SK-N-SH treated with all-trans-retinoic acid at 6 μM for 48 hours (cell line): ENCODE measurements at regions not wholly inside any gene's neighbourhood (a gene's known extent, or its start where the extent isn't known, plus 50 kb on each side); places are given as distances from the start of the nearest gene placed in this dataset.

Source experiments
- ATAC-seq: fragments of 200-7000 bp; cut with Tn5 transposase; 3 replicates; pipeline ENCODE4 v1.9.1; 2020; ENCODE audit warnings: mild to moderate bottlenecking, moderate library complexity
- ARNTL ChIP-seq: fragments of 450-650 bp; formaldehyde crosslinking; IDR thresholded peaks from 2 replicates; pipeline ENCODE4 v1.5.0; 2020; ENCODE audit warnings: low read depth, mild to moderate bottlenecking, moderate library complexity, borderline replicate concordance
- BACH2 ChIP-seq: fragments of 250-450 bp; sonication (Bioruptor Pico); IDR thresholded peaks from 2 replicates; pipeline ENCODE4 v1.9.0; 2021; ENCODE audit warnings: mild to moderate bottlenecking, borderline replicate concordance
- CSDC2 ChIP-seq: fragments of 250-450 bp; sonication (Bioruptor Pico); IDR thresholded peaks from 2 replicates; pipeline ENCODE4 v1.5.0; 2020; ENCODE audit warnings: mild to moderate bottlenecking, moderate library complexity
- GLIS3 ChIP-seq: fragments of 250-450 bp; sonication (Bioruptor Pico); IDR thresholded peaks from 2 replicates; pipeline ENCODE4 v1.5.0; 2020; ENCODE audit warnings: mild to moderate bottlenecking, moderate library complexity
- ISL1 ChIP-seq: fragments of 250-450 bp; sonication (Bioruptor Pico); IDR thresholded peaks from 2 replicates; pipeline ENCODE4 v2.1.2; 2022; ENCODE audit warnings: mild to moderate bottlenecking, moderate library complexity
- OSR1 ChIP-seq: fragments of 250-450 bp; sonication (Bioruptor Pico); IDR thresholded peaks from 2 replicates; pipeline ENCODE4 v1.8.0; 2022; ENCODE audit warnings: moderate library complexity, mild to moderate bottlenecking, inconsistent platforms
- PPARA ChIP-seq: fragments of 250-450 bp; sonication (Bioruptor Pico); IDR thresholded peaks from 2 replicates; pipeline ENCODE4 v1.5.0; 2020; ENCODE audit warnings: mild to moderate bottlenecking, borderline replicate concordance
- SNAI2 ChIP-seq: fragments of 250-450 bp; sonication (Bioruptor Pico); IDR thresholded peaks from 2 replicates; pipeline ENCODE4 v1.5.0; 2020; ENCODE audit warnings: mild to moderate bottlenecking, moderate library complexity
- TCF4 ChIP-seq: fragments of 250-450 bp; sonication (Bioruptor Pico); IDR thresholded peaks from 2 replicates; pipeline ENCODE4 v1.8.0; 2021; ENCODE audit warnings: mild to moderate bottlenecking, moderate library complexity, borderline replicate concordance
- ZC3H10 ChIP-seq: fragments of 250-450 bp; sonication (Bioruptor Pico); IDR thresholded peaks from 2 replicates; pipeline ENCODE4 v1.5.1; 2021; ENCODE audit warnings: mild to moderate bottlenecking, moderate library complexity
- ZFP3 ChIP-seq: fragments of 250-450 bp; sonication (Bioruptor Pico); IDR thresholded peaks from 2 replicates; pipeline ENCODE4 v1.5.0; 2020; ENCODE audit warnings: mild to moderate bottlenecking, moderate library complexity
- ZNF565 ChIP-seq: fragments of 450-650 bp; formaldehyde crosslinking; conservative IDR thresholded peaks from 2 replicates; pipeline ENCODE4 v1.5.0; 2020; ENCODE audit warnings: low read depth, mild to moderate bottlenecking, moderate library complexity
- ZNF70 ChIP-seq: fragments of 450-650 bp; formaldehyde crosslinking; IDR thresholded peaks from 2 replicates; pipeline ENCODE4 v1.5.0; 2020; ENCODE audit warnings: mild to moderate bottlenecking, moderate library complexity
- ZNF8 ChIP-seq: fragments of 450-650 bp; formaldehyde crosslinking; IDR thresholded peaks from 2 replicates; pipeline ENCODE4 v1.5.0; 2020; ENCODE audit warnings: mild to moderate bottlenecking, moderate library complexity
- TF ChIP-seq, protein P1 (sequence below): fragments of 250-450 bp; sonication (Bioruptor Pico); IDR thresholded peaks from 2 replicates; pipeline ENCODE4 v1.5.0; 2020; ENCODE audit warnings: mild to moderate bottlenecking, moderate library complexity
- TF ChIP-seq, protein P2 (sequence below): fragments of 250-450 bp; sonication (Bioruptor Pico); IDR thresholded peaks from 2 replicates; pipeline ENCODE4 v1.8.0; 2020; ENCODE audit warnings: mild to moderate bottlenecking, moderate library complexity, borderline replicate concordance
- TF ChIP-seq, protein P3 (sequence below): fragments of 250-450 bp; sonication (Bioruptor Pico); IDR thresholded peaks from 2 replicates; pipeline ENCODE4 v1.8.0; 2021; ENCODE audit warnings: low read depth, mild to moderate bottlenecking, moderate library complexity, borderline replicate concordance

DNA sequence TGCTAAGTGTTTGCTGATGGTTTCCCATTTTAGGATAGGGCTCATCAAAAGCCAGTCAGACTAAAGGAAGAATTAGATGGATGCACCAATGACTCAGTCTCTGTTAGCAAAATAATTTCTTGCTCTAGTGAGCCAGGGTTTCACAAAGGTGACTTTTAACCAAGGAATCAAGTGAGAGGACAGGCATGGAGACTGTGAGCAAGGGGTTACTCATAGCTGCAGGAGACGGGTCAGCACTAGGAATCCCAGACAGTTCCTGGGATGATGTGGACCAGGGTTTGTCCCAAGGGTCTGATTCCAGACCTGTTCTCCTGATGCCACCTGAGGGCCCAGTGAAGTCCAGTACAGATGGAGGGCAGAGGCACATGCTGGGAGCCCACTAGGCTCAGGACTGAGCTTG is 138.1 kb downstream of the NOC3L start (continued):
- no peak for TF ChIP-seq BACH2 (CRISPR knock-in tag)

DNA sequence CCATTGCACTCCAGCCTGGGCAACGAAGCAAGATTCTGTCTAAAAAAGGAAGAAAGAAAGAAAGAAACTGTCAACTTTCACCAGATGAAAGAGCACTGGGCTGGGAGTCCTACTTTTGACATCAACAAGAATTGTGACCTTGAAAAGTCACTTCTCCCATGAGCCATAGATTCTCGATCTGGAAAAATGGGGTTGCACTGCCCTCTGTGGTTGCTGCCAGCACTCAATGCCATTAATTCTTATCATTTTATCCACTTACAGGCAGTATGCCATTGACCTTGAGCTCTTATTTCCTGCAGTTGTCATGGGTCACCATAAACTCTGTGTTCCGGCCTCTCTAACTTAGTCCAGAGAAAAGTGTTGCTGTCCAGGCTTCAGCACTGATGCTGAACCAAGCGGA is 137.2 kb downstream of the NOC3L start:
- TF ChIP-seq ZNF8 (CRISPR knock-in tag) (no peak), CSDC2 (CRISPR knock-in tag) (no peak), TCF4 (no peak), OSR1 (CRISPR knock-in tag) (no peak), SNAI2 (no peak), ARNTL (CRISPR knock-in tag) (no peak), ISL1 (CRISPR knock-in tag) (no peak), PPARA (no peak), ZC3H10 (CRISPR knock-in tag) (no peak), BACH2 (CRISPR knock-in tag) (no peak)
- TF ChIP-seq, protein P1, sequence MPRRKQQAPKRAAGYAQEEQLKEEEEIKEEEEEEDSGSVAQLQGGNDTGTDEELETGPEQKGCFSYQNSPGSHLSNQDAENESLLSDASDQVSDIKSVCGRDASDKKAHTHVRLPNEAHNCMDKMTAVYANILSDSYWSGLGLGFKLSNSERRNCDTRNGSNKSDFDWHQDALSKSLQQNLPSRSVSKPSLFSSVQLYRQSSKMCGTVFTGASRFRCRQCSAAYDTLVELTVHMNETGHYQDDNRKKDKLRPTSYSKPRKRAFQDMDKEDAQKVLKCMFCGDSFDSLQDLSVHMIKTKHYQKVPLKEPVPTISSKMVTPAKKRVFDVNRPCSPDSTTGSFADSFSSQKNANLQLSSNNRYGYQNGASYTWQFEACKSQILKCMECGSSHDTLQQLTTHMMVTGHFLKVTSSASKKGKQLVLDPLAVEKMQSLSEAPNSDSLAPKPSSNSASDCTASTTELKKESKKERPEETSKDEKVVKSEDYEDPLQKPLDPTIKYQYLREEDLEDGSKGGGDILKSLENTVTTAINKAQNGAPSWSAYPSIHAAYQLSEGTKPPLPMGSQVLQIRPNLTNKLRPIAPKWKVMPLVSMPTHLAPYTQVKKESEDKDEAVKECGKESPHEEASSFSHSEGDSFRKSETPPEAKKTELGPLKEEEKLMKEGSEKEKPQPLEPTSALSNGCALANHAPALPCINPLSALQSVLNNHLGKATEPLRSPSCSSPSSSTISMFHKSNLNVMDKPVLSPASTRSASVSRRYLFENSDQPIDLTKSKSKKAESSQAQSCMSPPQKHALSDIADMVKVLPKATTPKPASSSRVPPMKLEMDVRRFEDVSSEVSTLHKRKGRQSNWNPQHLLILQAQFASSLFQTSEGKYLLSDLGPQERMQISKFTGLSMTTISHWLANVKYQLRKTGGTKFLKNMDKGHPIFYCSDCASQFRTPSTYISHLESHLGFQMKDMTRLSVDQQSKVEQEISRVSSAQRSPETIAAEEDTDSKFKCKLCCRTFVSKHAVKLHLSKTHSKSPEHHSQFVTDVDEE (CRISPR knock-in tag) = no peak

DNA sequence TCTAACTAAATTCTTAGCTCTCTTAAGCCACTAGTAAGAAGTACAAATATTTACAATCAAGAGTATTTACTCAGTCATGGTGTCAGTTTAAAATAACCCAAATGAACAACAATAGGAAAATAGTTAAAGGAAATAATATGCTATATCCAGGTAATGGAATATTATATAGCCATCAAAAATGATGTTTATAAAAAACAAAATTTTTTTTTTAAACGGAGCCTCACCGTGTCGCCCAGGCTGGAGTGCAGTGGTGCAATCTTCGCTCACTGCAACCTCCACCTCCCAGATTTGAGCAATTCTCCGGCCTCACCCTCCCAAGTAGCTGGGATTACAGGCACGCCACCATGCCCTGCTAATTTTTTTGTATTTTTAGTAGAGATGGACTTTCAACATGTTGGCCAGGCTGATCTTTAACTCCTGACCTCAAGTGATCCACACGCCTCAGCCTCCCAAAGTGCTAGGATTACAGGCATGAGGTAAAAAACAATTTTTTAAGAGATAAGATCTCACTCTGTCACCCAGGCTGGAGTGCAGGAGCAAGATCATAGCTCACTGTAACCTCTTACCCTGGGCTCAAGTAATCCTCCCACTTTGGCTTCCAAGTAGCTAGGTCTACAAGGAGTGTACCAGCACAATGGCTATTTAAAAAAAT is 132.5 kb downstream of the NOC3L start:
- no peak for ATAC-seq
- TF ChIP-seq GLIS3 = no peak
- TF ChIP-seq PPARA = no peak
- no peak for TF ChIP-seq ZNF70
- no peak for TF ChIP-seq ZC3H10 (CRISPR knock-in tag)
- TF ChIP-seq, protein P2, sequence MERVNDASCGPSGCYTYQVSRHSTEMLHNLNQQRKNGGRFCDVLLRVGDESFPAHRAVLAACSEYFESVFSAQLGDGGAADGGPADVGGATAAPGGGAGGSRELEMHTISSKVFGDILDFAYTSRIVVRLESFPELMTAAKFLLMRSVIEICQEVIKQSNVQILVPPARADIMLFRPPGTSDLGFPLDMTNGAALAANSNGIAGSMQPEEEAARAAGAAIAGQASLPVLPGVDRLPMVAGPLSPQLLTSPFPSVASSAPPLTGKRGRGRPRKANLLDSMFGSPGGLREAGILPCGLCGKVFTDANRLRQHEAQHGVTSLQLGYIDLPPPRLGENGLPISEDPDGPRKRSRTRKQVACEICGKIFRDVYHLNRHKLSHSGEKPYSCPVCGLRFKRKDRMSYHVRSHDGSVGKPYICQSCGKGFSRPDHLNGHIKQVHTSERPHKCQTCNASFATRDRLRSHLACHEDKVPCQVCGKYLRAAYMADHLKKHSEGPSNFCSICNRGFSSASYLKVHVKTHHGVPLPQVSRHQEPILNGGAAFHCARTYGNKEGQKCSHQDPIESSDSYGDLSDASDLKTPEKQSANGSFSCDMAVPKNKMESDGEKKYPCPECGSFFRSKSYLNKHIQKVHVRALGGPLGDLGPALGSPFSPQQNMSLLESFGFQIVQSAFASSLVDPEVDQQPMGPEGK (CRISPR knock-in tag) = no peak
- no peak for TF ChIP-seq CSDC2 (CRISPR knock-in tag)
- no peak for TF ChIP-seq ARNTL (CRISPR knock-in tag)
- no peak for TF ChIP-seq ZFP3 (CRISPR knock-in tag)
- TF ChIP-seq ISL1 (CRISPR knock-in tag) = no peak
- TF ChIP-seq, protein P3, sequence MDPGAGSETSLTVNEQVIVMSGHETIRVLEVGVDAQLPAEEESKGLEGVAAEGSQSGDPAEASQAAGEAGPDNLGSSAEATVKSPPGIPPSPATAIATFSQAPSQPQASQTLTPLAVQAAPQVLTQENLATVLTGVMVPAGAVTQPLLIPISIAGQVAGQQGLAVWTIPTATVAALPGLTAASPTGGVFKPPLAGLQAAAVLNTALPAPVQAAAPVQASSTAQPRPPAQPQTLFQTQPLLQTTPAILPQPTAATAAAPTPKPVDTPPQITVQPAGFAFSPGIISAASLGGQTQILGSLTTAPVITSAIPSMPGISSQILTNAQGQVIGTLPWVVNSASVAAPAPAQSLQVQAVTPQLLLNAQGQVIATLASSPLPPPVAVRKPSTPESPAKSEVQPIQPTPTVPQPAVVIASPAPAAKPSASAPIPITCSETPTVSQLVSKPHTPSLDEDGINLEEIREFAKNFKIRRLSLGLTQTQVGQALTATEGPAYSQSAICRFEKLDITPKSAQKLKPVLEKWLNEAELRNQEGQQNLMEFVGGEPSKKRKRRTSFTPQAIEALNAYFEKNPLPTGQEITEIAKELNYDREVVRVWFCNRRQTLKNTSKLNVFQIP = no peak
- TF ChIP-seq SNAI2 = no peak

More for the DNA sequence above, 137.2 kb downstream of the NOC3L start:
- ATAC-seq = peak; percentile 78

DNA sequence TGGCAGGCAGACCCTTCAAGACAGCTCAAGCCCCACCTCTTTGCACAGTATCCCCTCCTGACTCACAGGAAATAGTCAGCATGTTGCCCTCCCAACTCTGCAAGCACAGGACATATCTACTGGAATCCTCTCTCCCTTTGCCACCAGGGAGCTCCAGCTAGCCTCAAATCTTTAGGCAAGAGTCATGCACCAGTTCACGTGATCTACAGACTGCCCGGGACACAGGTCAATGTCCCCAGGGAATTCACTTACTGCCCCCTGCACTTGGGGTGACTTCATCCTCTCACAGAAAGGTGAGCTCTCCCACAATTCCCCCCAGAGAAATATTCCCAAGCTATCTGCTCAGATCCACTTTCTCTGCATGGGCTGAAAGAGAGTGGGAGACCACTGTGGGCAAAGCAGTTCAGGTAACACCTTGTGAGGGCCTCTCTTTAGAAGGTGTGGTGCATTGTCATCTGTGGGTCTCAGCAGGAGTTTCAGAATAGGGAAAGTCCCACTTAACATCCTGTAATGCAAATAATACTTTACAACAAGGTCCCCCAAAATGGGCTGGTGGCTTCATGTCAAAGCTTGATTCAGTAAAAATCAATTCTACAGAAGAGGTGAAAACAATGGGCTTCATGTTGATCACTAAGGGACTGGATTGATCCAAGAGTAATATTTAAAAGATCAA is 129.9 kb downstream of the NOC3L start:
- TF ChIP-seq, protein P3 = no peak
- TF ChIP-seq GLIS3 = no peak
- TF ChIP-seq BACH2 (CRISPR knock-in tag) = no peak
- TF ChIP-seq ZC3H10 (CRISPR knock-in tag) = no peak
- TF ChIP-seq ZNF565 (CRISPR knock-in tag) = no peak
- no peak for ATAC-seq

DNA sequence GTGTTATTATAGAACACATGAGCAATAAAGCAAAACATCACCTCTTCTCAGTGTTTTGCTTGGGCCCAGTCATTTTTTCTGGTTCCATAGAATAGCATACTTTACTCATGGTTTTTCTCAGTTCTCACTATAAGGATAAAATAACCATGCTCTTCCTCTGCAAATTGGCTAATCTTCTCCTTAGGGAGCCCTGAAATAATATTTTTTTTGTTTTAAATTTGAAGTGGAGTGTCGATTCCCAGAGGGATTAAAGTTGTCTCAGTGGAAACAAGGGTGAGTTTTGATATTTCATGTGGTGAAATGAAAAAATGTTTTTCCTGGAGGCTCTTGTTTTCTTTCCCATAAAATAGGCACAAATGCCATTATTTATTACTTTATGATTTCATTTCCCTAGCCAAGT is 127.3 kb downstream of the NOC3L start:
- TF ChIP-seq, protein P2 (CRISPR knock-in tag) = no peak
- TF ChIP-seq, protein P3 = no peak
- TF ChIP-seq ZFP3 (CRISPR knock-in tag) = no peak
- ATAC-seq = no peak
